GM12878 (cell line): ENCODE measurements at regions not wholly inside any gene's neighbourhood (a gene's known extent, or its start where the extent isn't known, plus 50 kb on each side); places are given as distances from the start of the nearest gene placed in this dataset.

Experiments
- ATAC-seq: fragments of 200-7000 bp; cut with Tn5 transposase; 3 replicates; pipeline ENCODE4 v1.9.1; 2020; ENCODE audit warnings: mild to moderate bottlenecking, moderate library complexity
- BruUV-seq: library from RNA; stranded (reverse); fragments of 400-500 nt; replicated peaks from 2 replicates; lab custom pipeline; 2021; lab: Mats Ljungman, UMichigan
- CTCF ChIA-PET: fragments of 300-600 bp; sonication (Branson Sonifier 250); formaldehyde crosslinking; extraction: SDS; loops from one replicate; lab custom pipeline; 2021; ENCODE audit warnings: inconsistent platforms; lab: Yijun Ruan, JAX
- POLR2A ChIA-PET: fragments of 350-600 bp; formaldehyde crosslinking; extraction: SDS; loops from one replicate; lab custom pipeline; 2021; ENCODE audit warnings: inconsistent platforms; lab: Charles Lee
- RAD21 ChIA-PET: fragments of 300-600 bp; sonication (Branson Sonifier 250); formaldehyde crosslinking; loops from one replicate; lab custom pipeline; 2023; ENCODE audit warnings: antibody characterized with exemption; ENCODE audit not compliant: unreplicated experiment; lab: Charles Lee
- SMC1A ChIA-PET: fragments of 300-600 bp; sonication (Branson Sonifier 250); formaldehyde crosslinking; loops from one replicate; lab custom pipeline; 2023; ENCODE audit not compliant: unreplicated experiment, uncharacterized antibody; lab: Charles Lee
- DNase-seq: peaks from one replicate; pipeline ENCODE4 v3.0.0-alpha.2; 2011; ENCODE audit warnings: low read depth, low spot score
- FAIRE-seq: peaks from 3 replicates; lab custom pipeline; 2011; peaks lifted over from hg19 to GRCh38; lab: Jason Lieb, UNC
- H2AFZ ChIP-seq: 2 replicates; pipeline ENCODE4 v1.6.0; 2011; ENCODE audit warnings: low read depth, low read length, control low read depth; ENCODE audit not compliant: control insufficient read depth
- H3K27ac ChIP-seq: 2 replicates; pipeline ENCODE4 v1.5.1; 2011; ENCODE audit warnings: control low read depth; ENCODE audit not compliant: control insufficient read depth, insufficient read depth
- H3K27me3 ChIP-seq, 2 experiments: replicated peaks in 1 of 2; 2 replicates each; pipeline versions ENCODE4 v1.6.0 to v1.6.1; 2011; ENCODE audit warnings: low read length in 1 of 2; ENCODE audit not compliant: control insufficient read depth in 2 of 2, insufficient read depth in 2 of 2
- H3K36me3 ChIP-seq, 2 experiments: 2 replicates each; pipeline ENCODE4 v1.5.1; 2011; ENCODE audit warnings: low read length in 1 of 2; ENCODE audit not compliant: control insufficient read depth in 2 of 2, insufficient read depth in 2 of 2
- H3K4me1 ChIP-seq: 2 replicates; pipeline ENCODE4 v1.6.1; 2011; ENCODE audit warnings: mild to moderate bottlenecking, low read length, moderate library complexity, mixed read lengths; ENCODE audit not compliant: control insufficient read depth, insufficient read depth
- H3K4me2 ChIP-seq: 2 replicates; pipeline ENCODE4 v1.6.0; 2011; ENCODE audit warnings: control low read depth; ENCODE audit not compliant: control insufficient read depth, insufficient read depth
- H3K4me3 ChIP-seq: fragments of 200-600 bp; sonication (generic); 2 replicates; pipeline ENCODE4 v1.5.1; 2016
- H3K79me2 ChIP-seq: 2 replicates; pipeline ENCODE4 v1.6.0; 2011; ENCODE audit warnings: low read length; ENCODE audit not compliant: control insufficient read depth, insufficient read depth
- H3K9ac ChIP-seq: 2 replicates; pipeline ENCODE4 v1.8.0; 2011; ENCODE audit warnings: low read length, control low read depth, mixed read lengths; ENCODE audit not compliant: control insufficient read depth, insufficient read depth
- H3K9me3 ChIP-seq: replicated peaks from 3 replicates; pipeline ENCODE4 v1.5.1; 2011; ENCODE audit warnings: mild to moderate bottlenecking, low read length; ENCODE audit not compliant: control insufficient read depth, insufficient read depth
- H4K20me1 ChIP-seq: 2 replicates; pipeline ENCODE4 v1.6.0; 2011; ENCODE audit not compliant: control insufficient read depth, insufficient read depth
- CEBPZ ChIP-seq: fragments of 150-350 bp; IDR thresholded peaks from 2 replicates; pipeline ENCODE4 v1.6.1; 2016; ENCODE audit warnings: low read depth, low read length
- CUX1 ChIP-seq: IDR thresholded peaks from 2 replicates; pipeline ENCODE4 v1.6.1; 2012; ENCODE audit warnings: improper control_type of control experiment, low read depth, low read length; ENCODE audit not compliant: insufficient replicate concordance
- E2F4 ChIP-seq: IDR thresholded peaks from 2 replicates; pipeline ENCODE4 v1.6.1; 2012; ENCODE audit warnings: low read depth, low read length, improper control_type of control experiment
- EGR1 ChIP-seq, 2 experiments: IDR thresholded peaks; 1 replicate in 1 of 2; 2 replicates in 1 of 2; pipeline ENCODE4 v1.6.1; 2011 to 2012; ENCODE audit warnings: low read depth in 2 of 2, low read length in 2 of 2, borderline replicate concordance in 1 of 2, mild to moderate bottlenecking in 1 of 2, moderate library complexity in 1 of 2
- GABPA ChIP-seq: IDR thresholded peaks from 2 replicates; pipeline ENCODE4 v1.6.1; 2014; ENCODE audit warnings: antibody characterized with exemption, low read depth, mild to moderate bottlenecking, inconsistent platforms
- JUND ChIP-seq: IDR thresholded peaks from 2 replicates; pipeline ENCODE4 v1.6.1; 2012; ENCODE audit warnings: low read depth, mild to moderate bottlenecking, low read length, improper control_type of control experiment, moderate library complexity
- NR2C2 ChIP-seq: IDR thresholded peaks from 2 replicates; pipeline ENCODE4 v1.6.1; 2011; ENCODE audit warnings: borderline replicate concordance, low read depth; ENCODE audit not compliant: control insufficient read depth, insufficient read length
- RFX5 ChIP-seq: IDR thresholded peaks from 2 replicates; pipeline ENCODE4 v1.6.1; 2011; ENCODE audit warnings: low read depth, low read length, improper control_type of control experiment
- RUNX3 ChIP-seq: IDR thresholded peaks from 2 replicates; pipeline ENCODE4 v1.6.1; 2012; ENCODE audit warnings: low read length, inconsistent platforms
- SRF ChIP-seq, 2 experiments: IDR thresholded peaks; 2 replicates each; pipeline ENCODE4 v1.6.1; 2011; ENCODE audit warnings: low read depth in 2 of 2, low read length in 2 of 2, mild to moderate bottlenecking in 1 of 2, moderate library complexity in 1 of 2
- in situ Hi-C: fragments of 300-500 bp; cut with MboI; formaldehyde crosslinking; loops from 9 replicates; pipeline ENCODE4 v1.14.3; 2018; ENCODE audit warnings: mixed read lengths
- intact Hi-C: fragments of 100-400 bp; cut with micrococcal nuclease; formaldehyde crosslinking; loops from one replicate; pipeline ENCODE4 v1.14.2; 2022; ENCODE audit not compliant: unreplicated experiment

- TF ChIP-seq CEBPZ (no peak), SRF (IDR thresholded peaks at IDR 0.05; ENCODE audit: low read depth in 2 of 2, low read length in 2 of 2) (no peak), EGR1 (IDR thresholded peaks at IDR 0.05; ENCODE audit: borderline replicate concordance in 1 of 2, low read depth in 2 of 2, low read length in 2 of 2) (no peak), E2F4 (no peak), RFX5 (no peak)
These were observed 670.3 kb upstream of the NRSN1 start (continued) for GRCh38 chr6:23455754-23456153.

- in situ Hi-C loops (no loop called here), intact Hi-C loops (no loop called here)
- ChIA-PET SMC1A (no interaction called here), CTCF (no interaction called here), POLR2A (no interaction called here), RAD21 (no interaction called here)
- Histone ChIP-seq H3K27me3 (no peaks in the 10 kb centered on the region), H3K4me2 (no peak overlapping the region), H3K9ac (no peak overlapping the region), H2AFZ (no peak overlapping the region), H3K27ac (no peak overlapping the region), H3K79me2 (no peaks in the 10 kb centered on the region), H3K4me1 (no peaks in the 10 kb centered on the region), H4K20me1 (no peaks in the 10 kb centered on the region), H3K4me3 (no peak overlapping the region), H3K9me3 (no peaks in the 10 kb centered on the region), H3K36me3 (no peaks in the 10 kb centered on the region)
- DNase-seq (no peak), ATAC-seq (peak; percentile 72), FAIRE-seq (no peak)
- no TSS peak for BruUV-seq
- TF ChIP-seq CUX1 (no peak), GABPA (no peak), RUNX3 (no peak), JUND (no peak), NR2C2 (no peak)
These were observed 669.6 kb upstream of the NRSN1 start for GRCh38 chr6:23456396-23456795.
